ENCODE measurements at regions not wholly inside any gene's neighbourhood (a gene's known extent, or its start where the extent isn't known, plus 50 kb on each side); places are given as distances from the start of the nearest gene placed in this dataset.

GRCh38 chr4:154677300-154677699 lies 64.8 kb upstream of the FGG start:
- H3K9me3 Mint-ChIP-seq (ENCODE audit: low read depth, unreplicated experiment) = no peaks in the 10 kb centered on the region
- no TSS peak for BruUV-seq (replicated peaks)
- no peak for TF ChIP-seq CTCF (IDR thresholded peaks at IDR 0.05; ENCODE audit: unreplicated experiment)

GRCh38 chr4:154677923-154678322 lies 65.5 kb upstream of the FGG start:
- Mint-ChIP-seq H3K4me1 (ENCODE audit: low read depth, unreplicated experiment) (no peaks in the 10 kb centered on the region), H3K27me3 (ENCODE audit: unreplicated experiment) (no peaks in the 10 kb centered on the region), H3K4me3 (ENCODE audit: low read depth, unreplicated experiment) (no peak overlapping the region), H3K9me3 (ENCODE audit: low read depth, unreplicated experiment) (no peaks in the 10 kb centered on the region), H3K36me3 (ENCODE audit: insufficient read depth, unreplicated experiment) (no peaks in the 10 kb centered on the region), H3K27ac (ENCODE audit: unreplicated experiment) (no peak overlapping the region)
- BruUV-seq (replicated peaks) = no TSS peak
- DNase-seq = no peak
- CTCF ChIA-PET = no interaction called here
- no peak for TF ChIP-seq CTCF (IDR thresholded peaks at IDR 0.05; ENCODE audit: unreplicated experiment)
- intact Hi-C loops (cut with micrococcal nuclease; ENCODE audit: unreplicated experiment) = no loop called here

More at GRCh38 chr4:154677300-154677699, 64.8 kb upstream of the FGG start:
- Mint-ChIP-seq H3K36me3 (ENCODE audit: insufficient read depth, unreplicated experiment) (no peaks in the 10 kb centered on the region), H3K4me3 (ENCODE audit: low read depth, unreplicated experiment) (no peak overlapping the region), H3K27me3 (ENCODE audit: unreplicated experiment) (no peaks in the 10 kb centered on the region), H3K4me1 (ENCODE audit: low read depth, unreplicated experiment) (no peaks in the 10 kb centered on the region), H3K27ac (ENCODE audit: unreplicated experiment) (no peak overlapping the region)
- no peak for DNase-seq
- intact Hi-C loops (cut with micrococcal nuclease; ENCODE audit: unreplicated experiment) = no loop called here
- CTCF ChIA-PET = no interaction called here

GRCh38 chr4:154683956-154684681 lies 59.7 kb upstream of the LRAT start:
- Mint-ChIP-seq H3K36me3 (ENCODE audit: insufficient read depth, unreplicated experiment) (no peaks in the 10 kb centered on the region), H3K4me3 (ENCODE audit: low read depth, unreplicated experiment) (no peak overlapping the region), H3K4me1 (ENCODE audit: low read depth, unreplicated experiment) (no peaks in the 10 kb centered on the region), H3K27me3 (ENCODE audit: unreplicated experiment) (no peaks in the 10 kb centered on the region), H3K27ac (ENCODE audit: unreplicated experiment) (no peak overlapping the region), H3K9me3 (ENCODE audit: low read depth, unreplicated experiment) (no peaks in the 10 kb centered on the region)
- intact Hi-C loops (cut with micrococcal nuclease; ENCODE audit: unreplicated experiment) = no loop called here
- no peak for DNase-seq
- CTCF ChIA-PET = no interaction called here
- TF ChIP-seq CTCF (IDR thresholded peaks at IDR 0.05; ENCODE audit: unreplicated experiment) = no peak
- no TSS peak for BruUV-seq (replicated peaks)

- no peaks in the 10 kb centered on the region for H3K27me3 Mint-ChIP-seq (ENCODE audit: unreplicated experiment)
- BruUV-seq (replicated peaks) = no TSS peak
- CTCF ChIA-PET = interaction anchor here (0.6 to 1.4 kb wide), 11 partner anchors 21 to 245 kb away, joined by 3 to 10 read pairs (median 4); partner anchors contain the start of genes DCHS2, LRAT and RBM46
- H3K36me3 Mint-ChIP-seq (ENCODE audit: insufficient read depth, unreplicated experiment) = no peaks in the 10 kb centered on the region
- H3K9me3 Mint-ChIP-seq (ENCODE audit: low read depth, unreplicated experiment) = no peaks in the 10 kb centered on the region
- H3K4me1 Mint-ChIP-seq (ENCODE audit: low read depth, unreplicated experiment) = no peaks in the 10 kb centered on the region
- no peak overlapping the region for H3K4me3 Mint-ChIP-seq (ENCODE audit: low read depth, unreplicated experiment)
- no peak for DNase-seq
- H3K27ac Mint-ChIP-seq (ENCODE audit: unreplicated experiment) = no peak overlapping the region
- TF ChIP-seq CTCF (IDR thresholded peaks at IDR 0.05; ENCODE audit: unreplicated experiment) = no peak
- intact Hi-C loops (cut with micrococcal nuclease; ENCODE audit: unreplicated experiment) = loop anchor here (1.0 kb wide), 1 partner anchor 92 kb away; no protein-coding TSS in a partner anchor
These were observed 57.0 kb upstream of the LRAT start for GRCh38 chr4:154686838-154687237.
